ENCODE measurements at regions not wholly inside any gene's neighbourhood (a gene's known extent, or its start where the extent isn't known, plus 50 kb on each side); places are given as distances from the start of the nearest gene placed in this dataset.

GRCh38 chr1:239814306-239814881, 277.3 kb upstream of the FMN2 start:
- no peak overlapping the region for H3K4me2 ChIP-seq (ENCODE audit: extremely low read depth, insufficient read depth, low read length)
- TF ChIP-seq EZH2 (IDR thresholded peaks at IDR 0.05; ENCODE audit: low read length, missing control alignments) (no peak), CTCF (conservative IDR thresholded peaks at IDR 0.05 in 1 of 2, IDR thresholded peaks at IDR 0.05 in 1 of 2; ENCODE audit: low read depth in 1 of 2, low read length in 2 of 2) (no peak)
- H2AFZ ChIP-seq (ENCODE audit: low read length): no peak overlapping the region
- no peak overlapping the region for H3K4me3 ChIP-seq (replicated peaks in 1 of 4; ENCODE audit: control extremely low read depth in 1 of 4, insufficient read depth in 1 of 4, low read depth in 3 of 4, low read length in 4 of 4)
- H3K36me3 ChIP-seq (ENCODE audit: control insufficient read depth, insufficient read depth, low read length): no peaks in the 10 kb centered on the region
- no peaks in the 10 kb centered on the region for H3K4me1 ChIP-seq (ENCODE audit: control insufficient read depth, extremely low read depth, insufficient read depth, low read length)
- H3K27me3 ChIP-seq (ENCODE audit: control insufficient read depth, insufficient read depth, low read length): no peaks in the 10 kb centered on the region
- H3K79me2 ChIP-seq (ENCODE audit: control insufficient read depth, insufficient read depth, low read length): no peaks in the 10 kb centered on the region
- no peaks in the 10 kb centered on the region for H4K20me1 ChIP-seq (ENCODE audit: control insufficient read depth, extremely low read depth, insufficient read depth, low read length)
- DNase-seq (ENCODE audit: low read depth in 2 of 2): peak; percentile 74 to 95
- H3K27ac ChIP-seq (ENCODE audit: insufficient read depth, low read length): no peak overlapping the region
- H3K9ac ChIP-seq (ENCODE audit: insufficient read depth, low read length): no peak overlapping the region
- no peaks in the 10 kb centered on the region for H3K9me3 ChIP-seq (ENCODE audit: control insufficient read depth, insufficient read depth, low read depth, low read length)

- Histone ChIP-seq H3K4me3 (replicated peaks in 1 of 4; ENCODE audit: control extremely low read depth in 1 of 4, insufficient read depth in 1 of 4, low read depth in 3 of 4, low read length in 4 of 4) (no peak overlapping the region), H3K79me2 (ENCODE audit: control insufficient read depth, insufficient read depth, low read length) (no peaks in the 10 kb centered on the region), H2AFZ (ENCODE audit: low read length) (no peak overlapping the region), H3K27me3 (ENCODE audit: control insufficient read depth, insufficient read depth, low read length) (no peaks in the 10 kb centered on the region), H3K36me3 (ENCODE audit: control insufficient read depth, insufficient read depth, low read length) (no peaks in the 10 kb centered on the region), H3K4me2 (ENCODE audit: extremely low read depth, insufficient read depth, low read length) (no peak overlapping the region), H3K9me3 (ENCODE audit: control insufficient read depth, insufficient read depth, low read depth, low read length) (no peaks in the 10 kb centered on the region), H3K4me1 (ENCODE audit: control insufficient read depth, extremely low read depth, insufficient read depth, low read length) (no peaks in the 10 kb centered on the region), H3K27ac (ENCODE audit: insufficient read depth, low read length) (no peak overlapping the region), H3K9ac (ENCODE audit: insufficient read depth, low read length) (no peak overlapping the region), H4K20me1 (ENCODE audit: control insufficient read depth, extremely low read depth, insufficient read depth, low read length) (no peaks in the 10 kb centered on the region)
- no peak for TF ChIP-seq EZH2 (IDR thresholded peaks at IDR 0.05; ENCODE audit: low read length, missing control alignments)
- TF ChIP-seq CTCF (conservative IDR thresholded peaks at IDR 0.05 in 1 of 2, IDR thresholded peaks at IDR 0.05 in 1 of 2; ENCODE audit: low read depth in 1 of 2, low read length in 2 of 2): no peak
- DNase-seq (ENCODE audit: low read depth in 2 of 2): no peak
Observed at GRCh38 chr1:239815074-239815473, 276.6 kb upstream of the FMN2 start.

- Histone ChIP-seq H3K9me3 (ENCODE audit: control insufficient read depth, insufficient read depth, low read depth, low read length) (no peaks in the 10 kb centered on the region), H3K79me2 (ENCODE audit: control insufficient read depth, insufficient read depth, low read length) (no peaks in the 10 kb centered on the region), H3K4me2 (ENCODE audit: extremely low read depth, insufficient read depth, low read length) (no peak overlapping the region), H3K4me1 (ENCODE audit: control insufficient read depth, extremely low read depth, insufficient read depth, low read length) (no peaks in the 10 kb centered on the region), H3K4me3 (replicated peaks in 1 of 4; ENCODE audit: control extremely low read depth in 1 of 4, insufficient read depth in 1 of 4, low read depth in 3 of 4, low read length in 4 of 4) (no peak overlapping the region), H4K20me1 (ENCODE audit: control insufficient read depth, extremely low read depth, insufficient read depth, low read length) (no peaks in the 10 kb centered on the region), H3K9ac (ENCODE audit: insufficient read depth, low read length) (no peak overlapping the region), H3K27ac (ENCODE audit: insufficient read depth, low read length) (no peak overlapping the region), H3K27me3 (ENCODE audit: control insufficient read depth, insufficient read depth, low read length) (no peaks in the 10 kb centered on the region), H3K36me3 (ENCODE audit: control insufficient read depth, insufficient read depth, low read length) (no peaks in the 10 kb centered on the region), H2AFZ (ENCODE audit: low read length) (no peak overlapping the region)
- peak; percentile 77 to 88 for DNase-seq (ENCODE audit: low read depth in 2 of 2)
- no peak for TF ChIP-seq CTCF (conservative IDR thresholded peaks at IDR 0.05 in 1 of 2, IDR thresholded peaks at IDR 0.05 in 1 of 2; ENCODE audit: low read depth in 1 of 2, low read length in 2 of 2)
- no peak for TF ChIP-seq EZH2 (IDR thresholded peaks at IDR 0.05; ENCODE audit: low read length, missing control alignments)
Observed at GRCh38 chr1:239816081-239816782, 275.5 kb upstream of the FMN2 start.
